ENCODE measurements at regions not wholly inside any gene's neighbourhood (a gene's known extent, or its start where the extent isn't known, plus 50 kb on each side); places are given as distances from the start of the nearest gene placed in this dataset.
"Not testable (repeated sequence)": the region's sequence is repeated elsewhere in the genome, so short reads cannot be mapped to it uniquely, and the experiment has no call there.

- no peaks in the 10 kb centered on the region for H3K4me1 Mint-ChIP-seq
- DNase-seq = no peak
- no peaks in the 10 kb centered on the region for H3K36me3 Mint-ChIP-seq (ENCODE audit: low read depth)
- H3K9me3 Mint-ChIP-seq = no peaks in the 10 kb centered on the region
- no peak for TF ChIP-seq CTCF (IDR thresholded peaks at IDR 0.05)
- H3K4me3 Mint-ChIP-seq = no peak overlapping the region
- no peak overlapping the region for H3K27ac Mint-ChIP-seq
- no peaks in the 10 kb centered on the region for H3K27me3 Mint-ChIP-seq (ENCODE audit: low read depth, poor library complexity)
These were observed 145.1 kb upstream of the NYAP2 start for GRCh38 chr2:225254363-225254762.

- TF ChIP-seq CTCF (IDR thresholded peaks at IDR 0.05) = no peak
- no peak for DNase-seq
- Mint-ChIP-seq H3K27ac (no peak overlapping the region), H3K4me1 (no peaks in the 10 kb centered on the region), H3K36me3 (ENCODE audit: low read depth) (no peaks in the 10 kb centered on the region), H3K4me3 (no peak overlapping the region), H3K9me3 (no peaks in the 10 kb centered on the region), H3K27me3 (ENCODE audit: low read depth, poor library complexity) (peaks cover 3% of the 10 kb centered on the region)
These were observed 154.6 kb upstream of the NYAP2 start for GRCh38 chr2:225244933-225245332.

- Mint-ChIP-seq H3K27ac (no peak overlapping the region), H3K9me3 (no peaks in the 10 kb centered on the region), H3K4me1 (no peaks in the 10 kb centered on the region), H3K4me3 (no peak overlapping the region), H3K36me3 (ENCODE audit: low read depth) (no peaks in the 10 kb centered on the region), H3K27me3 (ENCODE audit: low read depth, poor library complexity) (no peaks in the 10 kb centered on the region)
- no peak for TF ChIP-seq CTCF (IDR thresholded peaks at IDR 0.05)
- DNase-seq = no peak
These were observed 162.7 kb upstream of the NYAP2 start for GRCh38 chr2:225236769-225237323.

- Mint-ChIP-seq H3K27ac (no peak overlapping the region), H3K27me3 (ENCODE audit: low read depth, poor library complexity) (no peaks in the 10 kb centered on the region), H3K4me3 (no peak overlapping the region), H3K36me3 (ENCODE audit: low read depth) (no peaks in the 10 kb centered on the region), H3K4me1 (no peaks in the 10 kb centered on the region), H3K9me3 (peaks cover 7% of the 10 kb centered on the region)
- DNase-seq = no peak
- no peak for TF ChIP-seq CTCF (IDR thresholded peaks at IDR 0.05)
These were observed 166.3 kb upstream of the NYAP2 start for GRCh38 chr2:225233234-225233633.

GRCh38 chr2:225231900-225232299 is 167.6 kb upstream of the NYAP2 start:
- H3K36me3 Mint-ChIP-seq (ENCODE audit: low read depth) = no peaks in the 10 kb centered on the region
- H3K4me1 Mint-ChIP-seq = no peaks in the 10 kb centered on the region
- no peaks in the 10 kb centered on the region for H3K27me3 Mint-ChIP-seq (ENCODE audit: low read depth, poor library complexity)
- no peak for DNase-seq
- no peak overlapping the region for H3K4me3 Mint-ChIP-seq
- H3K27ac Mint-ChIP-seq = no peak overlapping the region
- TF ChIP-seq CTCF (IDR thresholded peaks at IDR 0.05) = no peak
- peaks cover 7% of the 10 kb centered on the region for H3K9me3 Mint-ChIP-seq

GRCh38 chr2:225229346-225229745 is 170.2 kb upstream of the NYAP2 start:
- not testable (repeated sequence) for H3K36me3 Mint-ChIP-seq (ENCODE audit: low read depth); H3K4me1 Mint-ChIP-seq; H3K27ac Mint-ChIP-seq; DNase-seq; H3K9me3 Mint-ChIP-seq; H3K27me3 Mint-ChIP-seq (ENCODE audit: low read depth, poor library complexity); H3K4me3 Mint-ChIP-seq
